ENCODE measurements at regions not wholly inside any gene's neighbourhood (a gene's known extent, or its start where the extent isn't known, plus 50 kb on each side); places are given as distances from the start of the nearest gene placed in this dataset.

DNA sequence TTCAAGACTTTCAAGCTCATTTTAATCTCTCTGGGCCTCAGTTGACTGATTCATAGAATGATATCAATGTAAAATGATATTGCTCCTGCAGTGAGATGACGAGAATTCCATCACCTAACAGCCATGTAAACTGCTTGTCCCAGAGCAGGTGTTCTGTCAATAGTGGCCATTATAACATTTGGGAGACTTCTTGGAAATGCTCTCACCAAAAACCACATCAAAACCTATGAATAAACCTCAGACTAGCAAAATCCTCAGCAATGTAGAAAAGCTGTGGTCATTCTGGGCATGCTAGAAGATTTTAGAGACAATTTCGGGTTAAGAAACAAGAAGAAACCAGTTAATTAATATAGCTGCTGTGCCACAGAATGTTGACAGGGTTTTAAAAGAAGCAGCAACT, 225.4 kb downstream of the FRK start:
- TF ChIP-seq, protein P1, sequence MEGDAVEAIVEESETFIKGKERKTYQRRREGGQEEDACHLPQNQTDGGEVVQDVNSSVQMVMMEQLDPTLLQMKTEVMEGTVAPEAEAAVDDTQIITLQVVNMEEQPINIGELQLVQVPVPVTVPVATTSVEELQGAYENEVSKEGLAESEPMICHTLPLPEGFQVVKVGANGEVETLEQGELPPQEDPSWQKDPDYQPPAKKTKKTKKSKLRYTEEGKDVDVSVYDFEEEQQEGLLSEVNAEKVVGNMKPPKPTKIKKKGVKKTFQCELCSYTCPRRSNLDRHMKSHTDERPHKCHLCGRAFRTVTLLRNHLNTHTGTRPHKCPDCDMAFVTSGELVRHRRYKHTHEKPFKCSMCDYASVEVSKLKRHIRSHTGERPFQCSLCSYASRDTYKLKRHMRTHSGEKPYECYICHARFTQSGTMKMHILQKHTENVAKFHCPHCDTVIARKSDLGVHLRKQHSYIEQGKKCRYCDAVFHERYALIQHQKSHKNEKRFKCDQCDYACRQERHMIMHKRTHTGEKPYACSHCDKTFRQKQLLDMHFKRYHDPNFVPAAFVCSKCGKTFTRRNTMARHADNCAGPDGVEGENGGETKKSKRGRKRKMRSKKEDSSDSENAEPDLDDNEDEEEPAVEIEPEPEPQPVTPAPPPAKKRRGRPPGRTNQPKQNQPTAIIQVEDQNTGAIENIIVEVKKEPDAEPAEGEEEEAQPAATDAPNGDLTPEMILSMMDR (conservative IDR thresholded peaks at IDR 0.05; ENCODE audit: low read depth, low read length), result no peak
- TF ChIP-seq EZH2 (IDR thresholded peaks at IDR 0.05; ENCODE audit: borderline replicate concordance, low read depth, low read length, poor library complexity, severe bottlenecking), result no peak

All from A673 (cell line).